K562 (cell line): ENCODE measurements at regions not wholly inside any gene's neighbourhood (a gene's known extent, or its start where the extent isn't known, plus 50 kb on each side); places are given as distances from the start of the nearest gene placed in this dataset.

Source experiments
- ATAC-seq: fragments of 200-7000 bp; cut with Tn5 transposase; 3 replicates; pipeline ENCODE4 v1.9.1; 2020; ENCODE audit warnings: moderate library complexity
- BruUV-seq: library from RNA; stranded (reverse); fragments of 400-500 nt; replicated peaks from 2 replicates; lab custom pipeline; 2021; lab: Mats Ljungman, UMichigan
- CTCF ChIA-PET: fragments of 300-600 bp; formaldehyde crosslinking; extraction: SDS; loops from one replicate; lab custom pipeline; 2021; ENCODE audit warnings: low intra/inter-chr PET ratio; lab: Yijun Ruan, JAX
- POLR2A ChIA-PET: fragments of 300-600, 350-650 bp; sonication (Branson Sonifier 250); formaldehyde crosslinking; extraction: SDS; loops from one replicate; lab custom pipeline; 2021; ENCODE audit warnings: antibody characterized with exemption, inconsistent platforms; lab: Yijun Ruan, JAX
- DNase-seq, 4 experiments: peaks; one replicate each; pipeline versions ENCODE4 v3.0.0 to v3.0.0-alpha.2; 2011 to 2018; ENCODE audit warnings: low spot score in 3 of 4, mixed read lengths in 3 of 4; ENCODE audit errors: extremely low read depth in 1 of 4
- FAIRE-seq: peaks from 2 replicates; lab custom pipeline; 2011; peaks lifted over from hg19 to GRCh38; lab: Jason Lieb, UNC
- H2AFZ ChIP-seq: 2 replicates; pipeline ENCODE4 v1.6.0; 2011; ENCODE audit warnings: low read depth, low read length, control low read depth, inconsistent platforms
- H3K27ac ChIP-seq: fragments of 200-600 bp; 3 replicates; pipeline ENCODE4 v1.8.0; 2011; ENCODE audit warnings: low read depth, mild to moderate bottlenecking, control low read depth, inconsistent platforms, low read length, moderate library complexity, mixed read lengths; ENCODE audit errors: extremely low read depth
- H3K27me3 ChIP-seq, 2 experiments: fragments of 300-600 bp in 1 of 2; 2 replicates in 1 of 2; 3 replicates in 1 of 2; pipeline versions ENCODE4 v1.6.0 to v1.8.0; 2011; ENCODE audit warnings: inconsistent platforms in 2 of 2, low read length in 2 of 2, mild to moderate bottlenecking in 1 of 2, mixed read lengths in 1 of 2, moderate library complexity in 1 of 2; ENCODE audit not compliant: control insufficient read depth in 2 of 2, insufficient read depth in 2 of 2
- H3K36me3 ChIP-seq: fragments of 300-600 bp; 3 replicates; pipeline ENCODE4 v1.8.0; 2011; ENCODE audit warnings: mild to moderate bottlenecking, low read length, inconsistent platforms; ENCODE audit not compliant: control insufficient read depth, insufficient read depth
- H3K4me1 ChIP-seq, 2 experiments: fragments of 200-600 bp in 1 of 2; replicated peaks in 1 of 2; 2 replicates in 1 of 2; 3 replicates in 1 of 2; pipeline versions ENCODE4 v1.5.1 to v1.8.0; 2011; ENCODE audit warnings: inconsistent platforms in 2 of 2, low read length in 2 of 2, mild to moderate bottlenecking in 1 of 2, mixed read lengths in 1 of 2, moderate library complexity in 1 of 2; ENCODE audit not compliant: control insufficient read depth in 2 of 2, insufficient read depth in 2 of 2
- H3K4me2 ChIP-seq: 2 replicates; pipeline ENCODE4 v1.6.1; 2011; ENCODE audit warnings: low read length, control low read depth, inconsistent platforms, mixed read lengths; ENCODE audit not compliant: insufficient read depth
- H3K4me3 ChIP-seq: fragments of 200-600 bp; sonication (generic), shearing (Covaris generic); 2 replicates; pipeline ENCODE4 v1.5.1; 2016; ENCODE audit warnings: control low read depth, inconsistent platforms
- H3K79me2 ChIP-seq: fragments of 200-600 bp; 3 replicates; pipeline ENCODE4 v1.8.0; 2011; ENCODE audit warnings: low read length, inconsistent platforms; ENCODE audit not compliant: control insufficient read depth, insufficient read depth
- H3K9ac ChIP-seq, 2 experiments: 2 replicates each; pipeline versions ENCODE4 v1.6.0 to v1.6.1; 2011; ENCODE audit warnings: low read depth in 2 of 2, low read length in 2 of 2, control low read depth in 1 of 2, inconsistent platforms in 1 of 2, mild to moderate bottlenecking in 1 of 2, mixed read lengths in 1 of 2; ENCODE audit not compliant: insufficient read depth in 1 of 2
- H3K9me1 ChIP-seq: one replicate; pipeline ENCODE4 v1.6.0; 2011; ENCODE audit warnings: inconsistent platforms, mild to moderate bottlenecking, low read length, moderate library complexity; ENCODE audit not compliant: control insufficient read depth, insufficient read depth
- H3K9me3 ChIP-seq: replicated peaks from 2 replicates; pipeline ENCODE4 v1.5.1; 2011; ENCODE audit warnings: low read depth, low read length, inconsistent platforms; ENCODE audit not compliant: control insufficient read depth, insufficient read depth
- H4K20me1 ChIP-seq: replicated peaks from 2 replicates; pipeline ENCODE4 v1.6.1; 2011; ENCODE audit warnings: low read length, inconsistent platforms, mixed read lengths; ENCODE audit not compliant: control insufficient read depth, insufficient read depth
- C11orf30 ChIP-seq: fragments of 450-650 bp; IDR thresholded peaks from 2 replicates; pipeline ENCODE4 v1.6.1; 2016; ENCODE audit warnings: low read depth, mild to moderate bottlenecking
- EP400 ChIP-seq: fragments of 450-650 bp; IDR thresholded peaks from 2 replicates; pipeline ENCODE4 v1.6.1; 2017; ENCODE audit warnings: antibody characterized with exemption, mild to moderate bottlenecking, moderate library complexity
- ETV6 ChIP-seq, 3 experiments: fragments of 150-350 bp in 1 of 3; sonication (generic) in 1 of 3; formaldehyde crosslinking in 1 of 3; IDR thresholded peaks; 2 replicates each; pipeline versions ENCODE4 v1.6.1 to v1.8.0; 2014 to 2022; ENCODE audit warnings: borderline replicate concordance in 2 of 3, low read depth in 2 of 3, antibody characterized with exemption in 1 of 3, low read length in 1 of 3, mild to moderate bottlenecking in 1 of 3, missing genetic modification reagents in 1 of 3
- HIVEP1 ChIP-seq: fragments of 250-450 bp; sonication (Bioruptor Pico); IDR thresholded peaks from 2 replicates; pipeline ENCODE4 v1.4.0; 2020; ENCODE audit warnings: mild to moderate bottlenecking
- JUNB ChIP-seq: fragments of 450-650 bp; formaldehyde crosslinking; conservative IDR thresholded peaks from 2 replicates; pipeline ENCODE4 v1.4.0; 2020; ENCODE audit warnings: mild to moderate bottlenecking
- MAFF ChIP-seq: IDR thresholded peaks from 2 replicates; pipeline ENCODE4 v1.6.1; 2012; ENCODE audit warnings: low read length, improper control_type of control experiment
- MAFG ChIP-seq: fragments of 450-650 bp; conservative IDR thresholded peaks from 2 replicates; pipeline ENCODE4 v1.6.1; 2016; ENCODE audit warnings: missing genetic modification characterization, missing compliant biosample characterization
- MAFK ChIP-seq: IDR thresholded peaks from 2 replicates; pipeline ENCODE4 v1.6.1; 2011; ENCODE audit warnings: low read length, improper control_type of control experiment
- RAD21 ChIP-seq, 2 experiments: fragments of 250-450 bp in 1 of 2; fragments of 450-650 bp in 1 of 2; sonication (Bioruptor Pico) in 1 of 2; formaldehyde crosslinking in 1 of 2; IDR thresholded peaks in 1 of 2; conservative IDR thresholded peaks in 1 of 2; 2 replicates each; pipeline versions ENCODE4 v1.4.0 to v1.8.0; 2020 to 2022; ENCODE audit warnings: mild to moderate bottlenecking in 2 of 2, moderate library complexity in 1 of 2
- RBM17 ChIP-seq: fragments of 200-400 bp; formaldehyde crosslinking; IDR thresholded peaks from 2 replicates; pipeline ENCODE4 v1.6.1; 2017; ENCODE audit warnings: low read depth, mild to moderate bottlenecking, low read length, borderline replicate concordance
- ZNF316 ChIP-seq: fragments of 450-650 bp; IDR thresholded peaks from 2 replicates; pipeline ENCODE4 v1.6.1; 2016
- ZNF444 ChIP-seq: fragments of 250-450 bp; sonication (Bioruptor Pico); IDR thresholded peaks from 2 replicates; pipeline ENCODE4 v1.4.0; 2020; ENCODE audit warnings: mild to moderate bottlenecking, moderate library complexity
- WGBS: fragments of 100-300 bp; shearing (Covaris generic); methylation state at CpG from one replicate; pipeline ENCODE4 v1.1.6; 2016; ENCODE audit warnings: low coverage, mixed read lengths; ENCODE audit not compliant: insufficient coverage; ENCODE audit errors: missing lambda C conversion rate; 5-methylcytosine and 5-hydroxymethylcytosine counted together
- in situ Hi-C: fragments of 300-500 bp; cut with MboI; formaldehyde crosslinking; loops from 4 replicates; pipeline ENCODE4 v1.15.0; 2018; ENCODE audit warnings: inconsistent platforms, mixed read lengths
- intact Hi-C: fragments of 100-400 bp; cut with micrococcal nuclease; formaldehyde crosslinking; loops from 2 replicates; pipeline ENCODE4 v1.14.2; 2022

GRCh38 chr5:104084896-104085295 is 522.3 kb upstream of the NUDT12 start (continued):
- no peak for TF ChIP-seq JUNB (CRISPR knock-in tag)

DNA sequence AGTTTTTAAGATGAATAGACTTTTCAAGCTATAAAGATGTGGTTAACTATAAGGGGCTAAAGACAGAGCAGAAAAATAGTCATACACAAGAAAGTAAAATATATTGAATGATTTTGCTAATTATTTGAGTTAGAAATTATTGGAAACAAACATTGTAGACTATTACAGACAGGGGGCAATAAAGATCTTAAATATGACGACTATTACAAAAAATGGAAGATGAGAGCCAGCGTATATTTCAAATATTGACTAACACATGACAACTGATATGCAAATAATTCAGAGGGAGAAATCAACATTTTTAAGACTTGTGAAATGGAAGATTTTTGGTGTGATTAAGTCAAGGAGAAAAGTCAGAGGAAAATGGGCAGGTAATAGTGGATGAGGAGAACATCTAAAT is 520.2 kb upstream of the NUDT12 start:
- Histone ChIP-seq H3K9ac (no peak overlapping the region), H3K27me3 (no peaks in the 10 kb centered on the region), H3K27ac (no peak overlapping the region), H3K36me3 (peaks cover 14% of the 10 kb centered on the region), H3K9me3 (no peaks in the 10 kb centered on the region), H3K4me3 (no peak overlapping the region), H3K79me2 (peaks cover 27% of the 10 kb centered on the region), H3K4me1 (peaks cover 0 to 2% of the 10 kb centered on the region in 2 experiments; a peak in 3 of 5 replicates), H4K20me1 (no peaks in the 10 kb centered on the region), H2AFZ (no peak overlapping the region), H3K9me1 (no peaks in the 10 kb centered on the region), H3K4me2 (no peak overlapping the region)
- no peak for DNase-seq
- ChIA-PET CTCF (no interaction called here), POLR2A (no interaction called here)
- 83% methylated on average over 2 of the region's 2 CpGs for WGBS
- in situ Hi-C loops (no loop called here), intact Hi-C loops (loop anchor here (10.0 kb wide), 2 partner anchors 498 to 958 kb away; partner anchors contain the start of genes GIN1 and PPIP5K2)
- ATAC-seq: no peak
- no TSS peak for BruUV-seq
- FAIRE-seq: no peak
- TF ChIP-seq ZNF316: peak; percentile 92
- TF ChIP-seq EP400: no peak
- peak; percentile 67; the same call in 1 of the 2 replicates for TF ChIP-seq MAFF
- no peak for TF ChIP-seq ZNF444 (CRISPR knock-in tag)
- TF ChIP-seq RAD21 (CRISPR knock-in tag; conservative IDR thresholded peaks at IDR 0.05 in 1 of 2, IDR thresholded peaks at IDR 0.05 in 1 of 2): peak in 1 of 2 experiments; percentile 9; a peak in 1 of 4 replicates
- no peak for TF ChIP-seq ETV6 (IDR thresholded peaks at IDR 0.05; ENCODE audit: borderline replicate concordance in 1 of 2, low read depth in 2 of 2, low read length in 1 of 2)
- TF ChIP-seq ETV6 (CRISPR knock-in tag; IDR thresholded peaks at IDR 0.05; ENCODE audit: borderline replicate concordance): no peak
- peak; percentile 58 for TF ChIP-seq MAFG (tag)
- peak; percentile 80 for TF ChIP-seq C11orf30
- no peak for TF ChIP-seq RBM17
- no peak for TF ChIP-seq HIVEP1 (CRISPR knock-in tag)
- TF ChIP-seq MAFK: peak; percentile 53; the same call in 1 of the 2 replicates
